ENCODE measurements at regions not wholly inside any gene's neighbourhood (a gene's known extent, or its start where the extent isn't known, plus 50 kb on each side); places are given as distances from the start of the nearest gene placed in this dataset.

- no peak for DNase-seq
- Mint-ChIP-seq H3K4me3 (no peak overlapping the region), H3K27me3 (ENCODE audit: low read depth, poor library complexity) (no peaks in the 10 kb centered on the region), H3K9me3 (peaks cover 21% of the 10 kb centered on the region), H3K27ac (no peak overlapping the region), H3K4me1 (peaks cover 49% of the 10 kb centered on the region), H3K36me3 (ENCODE audit: low read depth) (peaks cover 9% of the 10 kb centered on the region)
- no peak for TF ChIP-seq CTCF (IDR thresholded peaks at IDR 0.05)
These were observed 180.6 kb upstream of the NUDT4 start for GRCh38 chr12:93197067-93197593.

- peaks cover 49% of the 10 kb centered on the region for H3K4me1 Mint-ChIP-seq
- H3K4me3 Mint-ChIP-seq = no peak overlapping the region
These were observed 179.6 kb upstream of the NUDT4 start for GRCh38 chr12:93198086-93198485.

DNA sequence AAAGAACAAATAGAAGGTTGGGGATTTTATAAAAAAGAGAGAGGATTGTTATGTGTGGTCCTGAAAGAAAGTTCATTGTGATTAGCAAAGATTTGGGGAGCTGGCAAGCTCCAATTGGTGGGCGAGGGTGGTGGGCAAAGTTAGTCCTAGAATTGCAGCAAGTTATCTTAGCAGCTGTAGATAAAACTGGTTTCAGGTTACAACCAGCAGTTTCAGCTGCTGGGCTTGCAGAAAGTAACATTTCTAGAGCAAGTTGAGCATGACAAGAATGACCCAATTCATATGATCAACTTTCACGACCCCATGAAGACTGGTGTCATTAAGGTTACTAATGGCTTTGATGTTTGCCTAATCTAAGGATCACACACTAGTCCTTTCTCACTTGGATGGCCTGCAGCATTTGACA, 177.9 kb upstream of the NUDT4 start:
- H3K36me3 Mint-ChIP-seq (ENCODE audit: low read depth) = no peaks in the 10 kb centered on the region
- H3K4me3 Mint-ChIP-seq = no peak overlapping the region
- H3K27me3 Mint-ChIP-seq (ENCODE audit: low read depth, poor library complexity) = no peaks in the 10 kb centered on the region
- no peak for TF ChIP-seq CTCF (IDR thresholded peaks at IDR 0.05)
- no peak for DNase-seq
- peaks cover 2% of the 10 kb centered on the region for H3K9me3 Mint-ChIP-seq
- peaks cover 49% of the 10 kb centered on the region for H3K4me1 Mint-ChIP-seq
- H3K27ac Mint-ChIP-seq = peak overlapping the region; percentile 88

More at GRCh38 chr12:93198086-93198485, 179.6 kb upstream of the NUDT4 start:
- Mint-ChIP-seq H3K9me3 (peaks cover 18% of the 10 kb centered on the region), H3K36me3 (ENCODE audit: low read depth) (peaks cover 9% of the 10 kb centered on the region), H3K27ac (no peak overlapping the region), H3K27me3 (ENCODE audit: low read depth, poor library complexity) (no peaks in the 10 kb centered on the region)
- TF ChIP-seq CTCF (IDR thresholded peaks at IDR 0.05) = no peak
- no peak for DNase-seq

DNA sequence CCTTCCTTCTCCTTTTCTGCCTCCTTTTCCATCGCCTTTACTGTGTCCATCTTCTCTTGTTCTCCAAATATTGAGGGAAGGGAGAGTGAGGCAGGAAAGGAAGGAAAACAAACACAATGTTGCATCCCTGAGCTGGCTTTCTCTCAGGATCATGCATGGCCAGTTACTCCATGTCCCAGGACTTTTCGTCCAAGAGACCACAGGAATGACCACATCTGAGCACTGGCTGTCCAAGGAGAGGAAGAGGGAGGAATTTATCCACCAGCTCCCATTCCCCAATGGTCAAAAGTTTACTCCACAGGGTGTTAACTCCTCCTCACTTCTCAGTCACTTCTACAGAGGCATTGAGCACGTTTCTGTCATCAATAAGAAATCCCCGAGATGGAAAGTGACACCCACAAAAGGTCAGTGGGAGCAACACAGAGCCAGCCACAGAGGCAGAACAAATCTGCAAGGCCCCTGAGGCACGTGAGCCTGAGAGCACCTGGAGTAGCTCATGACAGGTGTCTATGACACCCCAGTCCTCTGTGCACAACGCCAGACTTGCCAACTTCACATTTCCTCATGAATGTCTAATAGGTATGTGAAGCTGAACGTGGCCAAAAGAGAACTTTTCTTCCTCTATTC, 177.3 kb upstream of the NUDT4 start:
- H3K36me3 Mint-ChIP-seq (ENCODE audit: low read depth) = no peaks in the 10 kb centered on the region
- no peaks in the 10 kb centered on the region for H3K27me3 Mint-ChIP-seq (ENCODE audit: low read depth, poor library complexity)
- TF ChIP-seq CTCF (IDR thresholded peaks at IDR 0.05) = no peak
- peak overlapping the region; percentile 88 for H3K27ac Mint-ChIP-seq
- DNase-seq = no peak
- H3K9me3 Mint-ChIP-seq = no peaks in the 10 kb centered on the region
- peak overlapping the region; percentile 27 for H3K4me3 Mint-ChIP-seq
- H3K4me1 Mint-ChIP-seq = peaks cover 49% of the 10 kb centered on the region

- H3K36me3 Mint-ChIP-seq (ENCODE audit: low read depth) = no peaks in the 10 kb centered on the region
- H3K4me1 Mint-ChIP-seq = peaks cover 33% of the 10 kb centered on the region
- H3K27me3 Mint-ChIP-seq (ENCODE audit: low read depth, poor library complexity) = no peaks in the 10 kb centered on the region
- no peak overlapping the region for H3K27ac Mint-ChIP-seq
- no peaks in the 10 kb centered on the region for H3K9me3 Mint-ChIP-seq
- H3K4me3 Mint-ChIP-seq = no peak overlapping the region
- no peak for TF ChIP-seq CTCF (IDR thresholded peaks at IDR 0.05)
- DNase-seq = no peak
These were observed 175.7 kb upstream of the NUDT4 start for GRCh38 chr12:93201990-93202389.

DNA sequence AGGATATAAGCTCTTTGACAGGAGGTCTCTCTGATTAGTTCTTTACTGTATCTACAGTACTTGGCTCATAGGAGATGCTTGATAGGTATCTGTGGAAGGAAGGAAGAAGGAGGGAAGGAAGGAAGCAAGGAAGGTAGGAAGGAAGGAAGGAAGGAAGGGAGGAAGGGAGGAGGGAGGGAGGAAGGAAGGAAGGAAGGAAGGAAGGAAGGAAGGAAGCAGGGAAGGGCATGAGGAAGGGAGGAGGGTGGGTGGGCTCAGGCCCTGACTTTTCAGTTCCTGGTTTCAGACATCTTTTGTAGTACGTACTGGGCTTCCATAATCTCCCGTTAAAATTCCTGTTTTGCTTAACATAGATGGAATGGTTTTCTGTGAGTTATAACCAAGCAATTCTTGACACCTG, 175.0 kb upstream of the NUDT4 start:
- Mint-ChIP-seq H3K27ac (no peak overlapping the region), H3K27me3 (ENCODE audit: low read depth, poor library complexity) (no peaks in the 10 kb centered on the region), H3K36me3 (ENCODE audit: low read depth) (no peaks in the 10 kb centered on the region), H3K9me3 (peaks cover 3% of the 10 kb centered on the region), H3K4me1 (peaks cover 29% of the 10 kb centered on the region), H3K4me3 (no peak overlapping the region)
- no peak for TF ChIP-seq CTCF (IDR thresholded peaks at IDR 0.05)
- no peak for DNase-seq
